ENCODE measurements at regions not wholly inside any gene's neighbourhood (a gene's known extent, or its start where the extent isn't known, plus 50 kb on each side); places are given as distances from the start of the nearest gene placed in this dataset.

DNA sequence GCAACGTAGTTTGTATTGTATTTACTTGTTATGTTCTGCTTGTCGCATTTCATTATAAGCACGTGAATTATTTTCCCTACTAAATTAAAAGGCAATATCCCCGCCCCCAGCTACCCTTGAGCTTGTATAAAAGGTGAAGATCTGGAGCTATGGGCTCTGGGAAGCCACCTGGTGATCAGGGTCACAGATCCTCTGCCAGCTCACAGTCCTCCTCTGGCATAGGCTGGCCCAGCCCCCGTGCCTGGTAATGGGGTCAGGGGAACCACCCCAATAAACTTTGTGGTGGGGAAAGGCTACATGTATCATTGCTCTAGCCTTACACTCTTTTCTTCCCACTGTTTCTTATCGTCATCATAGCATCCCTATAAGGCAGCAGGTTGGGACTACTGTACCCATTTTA, 190.2 kb upstream of the TSHZ3 start:
- TF ChIP-seq, protein P1, sequence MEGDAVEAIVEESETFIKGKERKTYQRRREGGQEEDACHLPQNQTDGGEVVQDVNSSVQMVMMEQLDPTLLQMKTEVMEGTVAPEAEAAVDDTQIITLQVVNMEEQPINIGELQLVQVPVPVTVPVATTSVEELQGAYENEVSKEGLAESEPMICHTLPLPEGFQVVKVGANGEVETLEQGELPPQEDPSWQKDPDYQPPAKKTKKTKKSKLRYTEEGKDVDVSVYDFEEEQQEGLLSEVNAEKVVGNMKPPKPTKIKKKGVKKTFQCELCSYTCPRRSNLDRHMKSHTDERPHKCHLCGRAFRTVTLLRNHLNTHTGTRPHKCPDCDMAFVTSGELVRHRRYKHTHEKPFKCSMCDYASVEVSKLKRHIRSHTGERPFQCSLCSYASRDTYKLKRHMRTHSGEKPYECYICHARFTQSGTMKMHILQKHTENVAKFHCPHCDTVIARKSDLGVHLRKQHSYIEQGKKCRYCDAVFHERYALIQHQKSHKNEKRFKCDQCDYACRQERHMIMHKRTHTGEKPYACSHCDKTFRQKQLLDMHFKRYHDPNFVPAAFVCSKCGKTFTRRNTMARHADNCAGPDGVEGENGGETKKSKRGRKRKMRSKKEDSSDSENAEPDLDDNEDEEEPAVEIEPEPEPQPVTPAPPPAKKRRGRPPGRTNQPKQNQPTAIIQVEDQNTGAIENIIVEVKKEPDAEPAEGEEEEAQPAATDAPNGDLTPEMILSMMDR (IDR thresholded peaks at IDR 0.05): no peak
- no peak for TF ChIP-seq POLR2A (IDR thresholded peaks at IDR 0.05)
